CD4-positive, alpha-beta T cell (primary cell): ENCODE measurements at regions not wholly inside any gene's neighbourhood (a gene's known extent, or its start where the extent isn't known, plus 50 kb on each side); places are given as distances from the start of the nearest gene placed in this dataset.

Experiments
- ATAC-seq: fragments of 200-7000 bp; cut with Tn5 transposase; one replicate; pipeline ENCODE4 v1.10.0; 2022; ENCODE audit warnings: mild to moderate bottlenecking; ENCODE audit not compliant: poor library complexity
- CTCF ChIA-PET: fragments of 350-600 bp; sonication (Branson Sonifier 250); formaldehyde crosslinking; loops from one replicate; lab custom pipeline; 2021; ENCODE audit warnings: antibody characterized with exemption, inconsistent platforms; lab: Charles Lee
- POLR2A ChIA-PET: fragments of 350-600 bp; sonication (Branson Sonifier 250); formaldehyde crosslinking; loops from one replicate; lab custom pipeline; 2021; ENCODE audit warnings: antibody characterized with exemption, inconsistent platforms; lab: Charles Lee
- DNase-seq, 14 experiments: peaks; one replicate each; pipeline ENCODE4 v3.0.0-alpha.2; 2013 to 2020; ENCODE audit warnings: mixed read lengths in 2 of 14
- H3K27ac ChIP-seq, 2 donors: one replicate each; pipeline versions ENCODE4 v1.5.1 to v1.7.0; 2013; ENCODE audit warnings: low read length in 2 of 2, low read depth in 1 of 2, mild to moderate bottlenecking in 1 of 2
- H3K27me3 ChIP-seq, 2 experiments: 1 replicate in 1 of 2; 2 replicates in 1 of 2; pipeline versions ENCODE4 v1.6.1 to v1.7.0; 2013; ENCODE audit warnings: low read length in 2 of 2, control low read depth in 1 of 2, mild to moderate bottlenecking in 1 of 2, moderate library complexity in 1 of 2; ENCODE audit not compliant: insufficient read depth in 2 of 2, control insufficient read depth in 1 of 2
- H3K36me3 ChIP-seq: one replicate; pipeline ENCODE4 v1.6.1; 2013; ENCODE audit warnings: low read length, control low read depth; ENCODE audit not compliant: insufficient read depth
- H3K4me1 ChIP-seq: one replicate; pipeline ENCODE4 v1.6.1; 2013; ENCODE audit warnings: low read length, control low read depth; ENCODE audit not compliant: insufficient read depth
- H3K4me3 ChIP-seq: one replicate; pipeline ENCODE4 v1.5.1; 2013; ENCODE audit warnings: mild to moderate bottlenecking, low read length, moderate library complexity
- H3K9me3 ChIP-seq, 2 experiments: 1 replicate in 1 of 2; 2 replicates in 1 of 2; pipeline versions ENCODE4 v1.6.1 to v1.7.0; 2013; ENCODE audit warnings: low read length in 2 of 2, mild to moderate bottlenecking in 2 of 2, control low read depth in 1 of 2, moderate library complexity in 1 of 2; ENCODE audit not compliant: control insufficient read depth in 1 of 2, insufficient read depth in 1 of 2
- H3K27ac Mint-ChIP-seq: one replicate; pipeline ENCODE4 v1.8.0; 2020; ENCODE audit warnings: mixed read lengths
- H3K27me3 Mint-ChIP-seq: one replicate; pipeline ENCODE4 v1.8.0; 2021; ENCODE audit warnings: mixed read lengths
- H3K36me3 Mint-ChIP-seq: one replicate; pipeline ENCODE4 v1.8.0; 2021; ENCODE audit warnings: low read depth, mixed read lengths
- H3K4me1 Mint-ChIP-seq: one replicate; pipeline ENCODE4 v1.8.0; 2021; ENCODE audit warnings: low read depth, mixed read lengths
- H3K4me3 Mint-ChIP-seq: one replicate; pipeline ENCODE4 v1.8.0; 2020; ENCODE audit warnings: mild to moderate bottlenecking, mixed read lengths
- H3K9me3 Mint-ChIP-seq: one replicate; pipeline ENCODE4 v1.8.0; 2020; ENCODE audit warnings: mixed read lengths
- CTCF ChIP-seq: fragments of 200-600 bp; IDR thresholded peaks from one replicate; pipeline ENCODE4 v1.8.0; 2022; ENCODE audit warnings: antibody characterized with exemption, mild to moderate bottlenecking
- intact Hi-C, 2 experiments: fragments of 100-400 bp; cut with DNase I in 1 of 2; cut with micrococcal nuclease in 1 of 2; formaldehyde crosslinking; loops; one replicate each; pipeline versions ENCODE4 v1.15.1 to v1.9.0; 2023 to 2025; cut with DNase I, micrococcal nuclease

- no peak overlapping the region for H3K4me3 ChIP-seq
- Mint-ChIP-seq H3K9me3 (no peaks in the 10 kb centered on the region), H3K27me3 (peaks cover 20% of the 10 kb centered on the region), H3K36me3 (no peaks in the 10 kb centered on the region), H3K27ac (no peak overlapping the region), H3K4me3 (no peak overlapping the region), H3K4me1 (no peaks in the 10 kb centered on the region)
- CTCF ChIA-PET = no interaction called here
- no peak for TF ChIP-seq CTCF
- ATAC-seq (no peak), DNase-seq (peak in 1 of 14 experiments; percentile 24)
- no peaks in the 10 kb centered on the region for H3K27me3 ChIP-seq
- POLR2A ChIA-PET = no interaction called here
- no peaks in the 10 kb centered on the region for H3K4me1 ChIP-seq
- H3K9me3 ChIP-seq = peaks cover 0 to 15% of the 10 kb centered on the region in 2 experiments
- H3K27ac ChIP-seq = no peak overlapping the region
- intact Hi-C loops = no loop called here
- no peaks in the 10 kb centered on the region for H3K36me3 ChIP-seq
Observed at GRCh38 chr2:72028996-72029395, 118.7 kb downstream of the CYP26B1 start.

GRCh38 chr2:72028351-72028995 is 119.2 kb downstream of the CYP26B1 start:
- TF ChIP-seq CTCF = no peak
- POLR2A ChIA-PET = no interaction called here
- no peak for ATAC-seq
- H3K36me3 ChIP-seq = no peaks in the 10 kb centered on the region
- Mint-ChIP-seq H3K27ac (no peak overlapping the region), H3K27me3 (peaks cover 15% of the 10 kb centered on the region), H3K9me3 (no peaks in the 10 kb centered on the region), H3K4me1 (no peaks in the 10 kb centered on the region), H3K4me3 (no peak overlapping the region), H3K36me3 (no peaks in the 10 kb centered on the region)
- H3K27me3 ChIP-seq = no peaks in the 10 kb centered on the region
- CTCF ChIA-PET = no interaction called here
- H3K4me3 ChIP-seq = no peak overlapping the region
- H3K27ac ChIP-seq = no peak overlapping the region
- H3K4me1 ChIP-seq = no peaks in the 10 kb centered on the region
- intact Hi-C loops = no loop called here
- peaks cover 0 to 20% of the 10 kb centered on the region in 2 experiments for H3K9me3 ChIP-seq
- DNase-seq = peak in 1 of 14 experiments; percentile 21

GRCh38 chr2:72027426-72028161 is 120.1 kb downstream of the CYP26B1 start:
- Histone ChIP-seq H3K27me3 (no peaks in the 10 kb centered on the region), H3K27ac (no peak overlapping the region), H3K4me3 (no peak overlapping the region), H3K9me3 (peaks cover 0 to 18% of the 10 kb centered on the region in 2 experiments), H3K4me1 (no peaks in the 10 kb centered on the region), H3K36me3 (no peaks in the 10 kb centered on the region)
- no peaks in the 10 kb centered on the region for H3K9me3 Mint-ChIP-seq
- TF ChIP-seq CTCF = no peak
- no peaks in the 10 kb centered on the region for H3K4me1 Mint-ChIP-seq
- ChIA-PET CTCF (no interaction called here), POLR2A (no interaction called here)
- H3K4me3 Mint-ChIP-seq = no peak overlapping the region
- no peak overlapping the region for H3K27ac Mint-ChIP-seq
- H3K27me3 Mint-ChIP-seq = peaks cover 15% of the 10 kb centered on the region
- no peaks in the 10 kb centered on the region for H3K36me3 Mint-ChIP-seq
- intact Hi-C loops = no loop called here
- ATAC-seq (no peak), DNase-seq (no peak)
